IgD-negative memory B cell (primary cell): ENCODE measurements at regions not wholly inside any gene's neighbourhood (a gene's known extent, or its start where the extent isn't known, plus 50 kb on each side); places are given as distances from the start of the nearest gene placed in this dataset.
"Not testable (repeated sequence)": the region's sequence is repeated elsewhere in the genome, so short reads cannot be mapped to it uniquely, and the experiment has no call there.

Experiments
- H3K27ac Mint-ChIP-seq, 3 donors: one replicate each; pipeline ENCODE4 v1.8.0; 2020 to 2022; ENCODE audit warnings: mild to moderate bottlenecking in 3 of 3, mixed read lengths in 3 of 3, moderate library complexity in 1 of 3
- H3K27me3 Mint-ChIP-seq: one replicate; pipeline ENCODE4 v1.8.0; 2021; ENCODE audit warnings: mixed read lengths
- H3K36me3 Mint-ChIP-seq: one replicate; pipeline ENCODE4 v1.8.0; 2020; ENCODE audit warnings: mild to moderate bottlenecking, mixed read lengths
- H3K4me1 Mint-ChIP-seq, 3 donors: one replicate each; pipeline ENCODE4 v1.8.0; 2020 to 2022; ENCODE audit warnings: mixed read lengths in 3 of 3, mild to moderate bottlenecking in 1 of 3
- H3K4me3 Mint-ChIP-seq, 4 donors: one replicate each; pipeline ENCODE4 v1.8.0; 2020 to 2022; ENCODE audit warnings: mild to moderate bottlenecking in 4 of 4, mixed read lengths in 4 of 4, moderate library complexity in 3 of 4
- H3K9me3 Mint-ChIP-seq, 3 donors: one replicate each; pipeline ENCODE4 v1.8.0; 2020 to 2021; ENCODE audit warnings: mixed read lengths in 3 of 3, mild to moderate bottlenecking in 1 of 3

DNA sequence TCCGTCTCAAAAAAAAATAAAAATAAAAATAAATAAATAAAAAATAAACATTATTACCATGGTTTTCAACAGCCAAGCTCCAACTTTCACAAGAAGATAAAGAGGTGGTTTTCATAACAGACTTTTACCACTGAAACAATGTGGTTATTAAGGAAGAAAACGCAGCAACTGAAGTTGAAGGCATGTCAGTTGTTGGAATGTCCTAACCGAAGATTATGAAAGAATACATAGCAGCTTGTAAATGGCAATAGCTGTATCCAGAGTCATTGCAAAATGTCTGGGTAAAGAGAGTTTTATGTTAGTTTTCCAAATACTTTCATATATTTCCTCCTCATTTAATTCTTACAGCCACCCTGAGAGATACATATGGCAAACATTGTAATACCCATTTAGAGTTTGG lies 161.6 kb upstream of the MARCKS start:
- Mint-ChIP-seq H3K36me3 (no peaks in the 10 kb centered on the region), H3K9me3 (peaks cover 0 to 1% (median 0%) of the 10 kb centered on the region in 3 donors), H3K27ac (no peak overlapping the region), H3K4me3 (no peak overlapping the region), H3K4me1 (peaks cover 5 to 9% (median 6%) of the 10 kb centered on the region in 3 donors), H3K27me3 (no peaks in the 10 kb centered on the region)

DNA sequence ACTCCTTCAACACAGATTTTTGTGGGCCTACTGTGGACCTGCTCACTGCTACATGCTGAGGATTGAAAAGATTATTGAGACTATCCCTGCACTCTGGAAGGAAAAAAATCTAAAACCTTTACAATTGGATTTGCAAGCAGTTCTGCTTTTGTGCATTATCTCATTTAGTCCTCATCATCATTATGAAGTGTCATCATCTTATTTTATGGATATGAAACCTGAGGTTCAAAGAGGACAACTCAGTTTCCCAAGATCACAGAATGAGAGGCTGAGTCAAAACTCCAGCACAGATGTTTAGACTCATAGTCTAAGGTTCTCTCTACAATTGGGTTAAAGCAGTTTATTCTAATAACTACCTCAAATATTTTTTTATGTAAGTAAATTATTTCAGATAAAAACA lies 160.2 kb upstream of the MARCKS start:
- Mint-ChIP-seq H3K27me3 (no peaks in the 10 kb centered on the region), H3K4me3 (no peak overlapping the region), H3K27ac (no peak overlapping the region), H3K4me1 (peaks cover 4 to 6% (median 5%) of the 10 kb centered on the region in 3 donors), H3K9me3 (peaks cover 0 to 1% (median 0%) of the 10 kb centered on the region in 3 donors), H3K36me3 (no peaks in the 10 kb centered on the region)

DNA sequence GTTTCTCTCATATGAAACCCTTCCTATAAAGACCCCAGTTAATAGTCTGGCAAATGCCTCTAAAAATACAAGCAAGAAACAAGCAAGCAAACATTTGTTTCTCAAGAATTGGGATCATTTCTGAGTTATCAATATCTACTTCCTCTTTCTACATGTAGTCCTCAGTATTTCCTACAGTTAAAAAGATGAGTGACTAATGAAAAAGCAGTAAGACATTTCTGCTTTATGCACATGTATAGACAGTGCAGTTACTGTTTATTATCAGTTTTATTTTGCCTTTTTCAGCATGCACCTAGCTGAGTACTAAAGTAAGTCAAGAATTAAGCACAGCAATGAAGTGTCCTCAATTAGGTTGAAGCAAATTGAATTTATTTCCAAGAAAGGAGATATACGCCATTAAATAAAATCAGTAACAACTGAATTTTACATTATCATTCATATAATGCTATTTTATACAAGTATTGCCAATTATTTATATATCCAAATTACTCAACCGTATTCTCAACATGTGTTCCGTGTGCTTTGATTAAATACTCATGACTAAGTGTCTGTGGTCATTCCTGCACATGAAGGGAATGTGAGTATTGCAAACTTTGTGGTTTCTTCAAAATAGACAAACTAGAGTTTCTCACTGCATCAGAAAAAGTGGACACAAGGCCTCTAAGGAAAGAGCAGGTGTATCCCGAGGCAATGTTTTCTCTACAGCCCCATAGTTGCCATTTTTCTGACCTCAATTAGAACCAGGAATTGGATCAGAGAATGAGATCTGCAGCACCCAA lies 159.3 kb upstream of the MARCKS start:
- Mint-ChIP-seq H3K27ac (no peak overlapping the region), H3K9me3 (peaks cover 0 to under 1% (median 0%) of the 10 kb centered on the region in 3 donors)

DNA sequence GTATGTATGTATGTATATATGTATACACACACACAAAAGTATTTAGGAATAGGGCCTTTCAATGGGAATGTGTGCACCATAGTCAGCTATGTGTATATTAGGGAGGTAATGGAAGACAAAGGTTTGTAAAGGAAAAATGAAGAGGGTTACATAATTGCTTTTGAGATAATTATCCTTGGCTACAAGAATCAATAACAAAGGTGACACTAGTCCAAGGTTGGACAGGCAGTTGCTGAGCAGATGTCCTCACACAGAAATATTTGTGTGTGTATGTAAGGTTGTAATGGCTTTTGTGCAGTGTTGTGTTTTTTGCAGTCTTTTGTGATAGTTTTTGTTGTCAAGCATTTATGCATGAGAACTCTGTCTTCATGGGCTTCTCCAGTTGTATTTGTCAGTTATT lies 157.9 kb upstream of the MARCKS start:
- H3K36me3 Mint-ChIP-seq = no peaks in the 10 kb centered on the region
- no peak overlapping the region for H3K4me3 Mint-ChIP-seq
- no peaks in the 10 kb centered on the region for H3K9me3 Mint-ChIP-seq
- H3K27ac Mint-ChIP-seq = no peak overlapping the region
- peaks cover 4 to 6% (median 4%) of the 10 kb centered on the region in 3 donors for H3K4me1 Mint-ChIP-seq
- H3K27me3 Mint-ChIP-seq = no peaks in the 10 kb centered on the region

More for the DNA sequence above, 159.3 kb upstream of the MARCKS start:
- Mint-ChIP-seq H3K27me3 (no peaks in the 10 kb centered on the region), H3K4me3 (no peak overlapping the region), H3K36me3 (no peaks in the 10 kb centered on the region), H3K4me1 (peaks cover 4 to 6% (median 5%) of the 10 kb centered on the region in 3 donors)

DNA sequence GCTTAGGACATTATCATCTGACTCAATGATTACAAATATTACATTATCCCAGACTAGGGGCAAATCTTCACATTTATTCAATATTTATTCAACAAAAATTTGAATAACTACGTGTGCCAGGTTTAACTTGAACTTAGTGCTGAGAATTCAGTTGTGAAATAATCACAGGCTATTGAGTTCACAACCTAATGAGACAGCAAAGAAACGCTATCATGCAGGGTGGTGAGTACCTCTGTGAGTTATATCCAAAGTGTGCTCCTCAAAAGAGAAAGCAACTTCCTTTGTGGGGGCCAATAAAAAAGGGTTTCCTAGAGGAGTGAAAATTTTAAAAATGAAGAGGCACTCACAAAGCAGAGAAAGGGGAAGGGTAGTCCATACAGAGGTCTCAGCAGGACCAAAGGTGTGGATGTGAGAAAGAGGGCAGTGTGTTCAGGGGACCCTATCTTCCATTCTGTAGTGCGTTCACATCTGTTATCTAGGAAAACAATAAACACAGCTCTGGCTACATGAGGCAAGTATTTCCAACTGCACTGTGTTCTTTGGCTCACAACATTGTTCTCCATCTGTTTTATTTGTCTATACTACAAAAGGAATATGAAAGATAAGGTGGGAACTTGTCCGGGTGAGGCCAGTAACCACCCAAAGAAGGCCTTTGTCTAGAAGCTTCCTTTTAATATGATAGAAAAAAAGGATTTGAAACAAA lies 155.4 kb upstream of the MARCKS start:
- no peaks in the 10 kb centered on the region for H3K9me3 Mint-ChIP-seq
- no peaks in the 10 kb centered on the region for H3K27me3 Mint-ChIP-seq
- H3K36me3 Mint-ChIP-seq = no peaks in the 10 kb centered on the region
- no peak overlapping the region for H3K27ac Mint-ChIP-seq
- no peak overlapping the region for H3K4me3 Mint-ChIP-seq
- H3K4me1 Mint-ChIP-seq = peaks cover 4 to 6% (median 4%) of the 10 kb centered on the region in 3 donors

DNA sequence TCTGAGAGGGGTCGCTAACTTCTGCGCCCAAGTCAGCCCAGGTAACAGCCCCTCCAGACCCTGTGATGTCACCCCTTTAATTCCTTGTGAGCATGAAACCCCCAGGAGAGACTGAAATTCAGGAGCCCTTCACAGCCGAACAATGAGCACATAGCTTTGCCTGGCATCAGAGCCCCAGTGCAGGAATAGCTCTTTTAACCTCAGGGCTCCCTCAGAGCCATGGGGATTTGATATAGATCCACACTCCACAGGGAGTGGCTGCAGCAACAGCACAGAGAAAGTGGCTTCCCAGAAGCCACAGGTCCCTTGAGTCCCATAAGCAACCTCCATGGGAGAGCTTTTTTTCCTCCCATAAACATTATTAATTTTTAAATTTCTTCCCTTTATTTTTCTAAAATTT lies 150.0 kb upstream of the MARCKS start:
- Mint-ChIP-seq H3K27me3 (no peaks in the 10 kb centered on the region), H3K9me3 (no peaks in the 10 kb centered on the region), H3K36me3 (no peaks in the 10 kb centered on the region), H3K4me3 (no peak overlapping the region), H3K4me1 (no peaks in the 10 kb centered on the region), H3K27ac (no peak overlapping the region)

DNA sequence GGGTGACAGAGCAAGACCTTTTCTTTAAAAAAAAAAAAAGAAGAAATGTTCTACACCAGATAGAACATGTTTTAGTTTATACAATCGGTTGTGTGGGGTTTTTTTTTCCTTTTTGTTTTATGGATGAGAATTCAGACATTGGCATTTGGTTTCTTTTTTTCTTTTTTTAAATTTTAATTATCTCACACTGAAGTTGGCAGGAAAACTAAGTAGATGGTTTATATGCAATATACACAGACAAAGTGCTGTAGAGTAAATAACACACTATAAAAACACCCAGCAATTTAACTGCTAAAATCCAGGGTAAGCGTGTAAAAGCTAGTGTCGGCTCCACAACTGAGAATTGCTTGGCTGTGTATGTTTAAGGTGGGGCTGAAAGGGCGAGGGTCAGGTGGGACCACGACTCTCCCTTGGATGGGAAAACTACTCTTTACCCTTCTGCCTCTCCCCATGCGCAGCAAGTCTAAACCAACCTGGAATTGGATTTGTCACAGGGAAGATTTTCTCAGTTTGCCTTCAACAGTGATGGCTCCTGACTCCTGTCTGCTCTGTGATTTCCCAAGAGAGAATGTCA lies 147.1 kb upstream of the MARCKS start:
- no peaks in the 10 kb centered on the region for H3K27me3 Mint-ChIP-seq
- no peaks in the 10 kb centered on the region for H3K36me3 Mint-ChIP-seq
- no peak overlapping the region for H3K27ac Mint-ChIP-seq
- no peaks in the 10 kb centered on the region for H3K4me1 Mint-ChIP-seq
- no peaks in the 10 kb centered on the region for H3K9me3 Mint-ChIP-seq
- H3K4me3 Mint-ChIP-seq = no peak overlapping the region

DNA sequence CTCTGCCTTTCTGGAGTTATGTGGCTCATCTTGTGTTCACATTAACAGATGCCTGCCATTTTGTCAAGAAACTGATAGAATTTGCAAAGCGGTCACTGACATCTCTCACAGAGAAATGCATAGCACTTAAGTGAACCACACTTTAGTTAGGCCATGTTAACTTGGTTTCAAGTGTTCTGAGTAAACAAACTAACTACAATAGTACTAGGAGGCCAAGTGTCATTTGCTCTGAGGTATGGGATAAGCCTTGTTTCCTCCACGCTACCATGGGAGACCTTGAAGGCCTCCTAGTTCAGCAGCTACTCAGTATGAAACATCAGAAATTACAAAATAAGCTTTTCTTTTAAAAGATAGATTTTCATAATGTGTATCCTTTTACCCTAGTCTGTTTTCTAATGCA lies 143.5 kb upstream of the MARCKS start:
- no peak overlapping the region for H3K27ac Mint-ChIP-seq
- H3K4me1 Mint-ChIP-seq = peaks cover 0 to 4% (median 3%) of the 10 kb centered on the region in 3 donors
- H3K27me3 Mint-ChIP-seq = no peaks in the 10 kb centered on the region
- H3K9me3 Mint-ChIP-seq = no peaks in the 10 kb centered on the region
- H3K36me3 Mint-ChIP-seq = no peaks in the 10 kb centered on the region
- H3K4me3 Mint-ChIP-seq = no peak overlapping the region

DNA sequence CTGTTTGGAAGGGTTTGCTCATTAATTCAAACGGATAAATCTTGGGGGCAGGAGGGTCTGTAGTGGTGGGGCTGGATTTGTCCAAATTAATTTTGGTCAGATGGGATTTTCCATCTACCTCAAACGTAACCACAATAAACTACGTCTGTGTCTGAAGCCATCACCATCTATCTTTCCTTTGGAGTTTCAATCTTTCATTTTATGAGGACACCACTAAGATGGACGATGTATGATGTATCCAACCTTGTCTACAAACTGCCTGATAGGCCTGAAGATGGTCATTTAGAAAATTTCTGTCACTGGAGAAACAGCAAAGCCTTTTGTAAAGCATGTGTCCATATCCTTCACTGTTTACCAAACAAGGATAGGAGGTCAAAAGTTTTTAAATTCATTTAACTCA lies 138.6 kb upstream of the MARCKS start:
- Mint-ChIP-seq H3K9me3 (no peaks in the 10 kb centered on the region), H3K36me3 (no peaks in the 10 kb centered on the region), H3K27me3 (no peaks in the 10 kb centered on the region), H3K4me3 (no peak overlapping the region), H3K4me1 (peaks cover 0 to 11% (median 3%) of the 10 kb centered on the region in 3 donors), H3K27ac (no peak overlapping the region)

DNA sequence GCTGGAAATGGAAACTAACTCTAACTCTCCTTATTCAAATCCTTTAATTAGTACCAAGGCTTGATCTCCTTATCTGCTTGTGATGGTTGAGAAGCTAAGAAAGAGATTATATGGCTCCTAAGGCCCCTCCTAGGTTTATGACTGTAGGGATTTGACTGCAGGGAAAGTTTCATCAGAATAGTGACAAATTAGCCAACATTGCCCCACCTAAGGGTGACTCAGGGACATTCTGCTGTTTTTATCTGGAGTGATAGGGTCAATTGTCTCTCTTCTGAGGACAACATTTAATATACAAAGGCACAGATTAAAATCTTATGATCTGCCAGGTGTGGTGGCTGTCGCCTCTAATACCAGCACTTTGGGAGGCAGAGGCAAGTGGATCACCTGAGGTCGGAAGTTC lies 138.1 kb upstream of the MARCKS start:
- no peak overlapping the region for H3K27ac Mint-ChIP-seq
- no peaks in the 10 kb centered on the region for H3K27me3 Mint-ChIP-seq
- peaks cover 0 to 11% (median 3%) of the 10 kb centered on the region in 3 donors for H3K4me1 Mint-ChIP-seq
- H3K36me3 Mint-ChIP-seq = no peaks in the 10 kb centered on the region
- no peaks in the 10 kb centered on the region for H3K9me3 Mint-ChIP-seq
- H3K4me3 Mint-ChIP-seq = peak overlapping the region in 2 of 4 donors; percentile 12 to 21

DNA sequence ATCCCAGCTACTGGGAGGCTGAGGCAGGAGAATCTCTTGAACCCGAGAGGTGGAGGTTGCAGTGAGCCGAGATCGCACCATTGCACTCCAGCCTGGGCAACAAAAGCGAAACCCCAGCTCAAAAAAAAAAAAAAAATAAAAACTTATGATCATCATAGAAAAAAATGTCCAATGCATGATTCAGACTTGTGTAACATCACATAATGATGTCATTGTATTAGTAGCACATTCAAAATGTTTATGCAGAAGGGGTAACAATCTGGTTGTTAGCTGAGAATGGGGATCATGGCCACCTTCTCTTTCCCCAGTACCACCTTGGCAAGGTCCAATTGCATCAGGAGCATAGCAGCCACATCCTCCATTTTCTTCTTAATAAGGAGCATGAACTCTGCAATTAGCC lies 137.6 kb upstream of the MARCKS start:
- Mint-ChIP-seq H3K4me1 (peaks cover under 1 to 11% (median 3%) of the 10 kb centered on the region in 3 donors), H3K4me3 (peak overlapping the region in 2 of 4 donors; percentile 12 to 21), H3K9me3 (no peaks in the 10 kb centered on the region), H3K27me3 (no peaks in the 10 kb centered on the region), H3K36me3 (no peaks in the 10 kb centered on the region), H3K27ac (no peak overlapping the region)

DNA sequence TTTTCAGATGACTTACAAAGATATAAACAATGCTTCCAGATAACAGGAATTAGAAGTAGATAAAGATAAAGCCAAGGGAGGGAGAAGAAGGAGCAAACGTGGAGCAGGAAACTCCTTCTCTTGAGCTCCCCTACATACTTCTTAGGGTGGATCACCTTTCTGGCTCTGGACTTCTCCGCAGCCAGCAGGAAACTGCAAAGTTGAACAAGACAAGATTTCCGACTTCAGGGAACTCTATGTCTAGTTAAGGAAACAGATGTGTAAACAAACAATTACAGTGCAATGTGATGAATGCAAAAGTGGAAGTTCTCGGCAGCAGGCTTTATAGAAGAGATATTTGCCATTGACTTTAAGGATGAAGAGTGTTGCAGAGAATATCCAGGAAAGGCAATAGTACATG lies 134.0 kb upstream of the MARCKS start:
- Mint-ChIP-seq H3K9me3 (no peaks in the 10 kb centered on the region), H3K36me3 (no peaks in the 10 kb centered on the region), H3K4me1 (peaks cover 3 to 15% (median 5%) of the 10 kb centered on the region in 3 donors), H3K27ac (no peak overlapping the region), H3K4me3 (no peak overlapping the region), H3K27me3 (no peaks in the 10 kb centered on the region)

DNA sequence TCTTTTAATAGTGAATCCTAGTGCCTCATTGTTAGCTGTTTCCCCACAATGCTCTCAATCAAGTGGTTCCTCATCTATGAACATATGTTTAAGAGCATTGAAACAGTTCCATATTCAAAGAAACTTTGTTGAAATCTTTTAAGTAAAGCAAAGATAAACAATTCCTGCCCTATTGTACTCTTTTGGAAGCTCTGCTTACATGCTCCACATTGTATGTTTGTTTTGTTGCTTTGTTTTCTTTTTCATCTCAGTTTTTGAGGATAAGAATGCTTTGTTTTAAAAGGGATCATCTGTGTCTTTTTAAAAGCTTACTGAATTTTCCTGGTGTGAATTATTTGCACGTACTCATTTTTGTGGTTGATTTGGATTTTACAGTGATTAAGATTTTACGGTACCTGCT lies 132.2 kb upstream of the MARCKS start:
- H3K27ac Mint-ChIP-seq = peak overlapping the region in 1 of 3 donors; percentile 83
- not testable (repeated sequence) for H3K9me3 Mint-ChIP-seq, H3K36me3 Mint-ChIP-seq, H3K4me3 Mint-ChIP-seq, H3K27me3 Mint-ChIP-seq, H3K4me1 Mint-ChIP-seq

DNA sequence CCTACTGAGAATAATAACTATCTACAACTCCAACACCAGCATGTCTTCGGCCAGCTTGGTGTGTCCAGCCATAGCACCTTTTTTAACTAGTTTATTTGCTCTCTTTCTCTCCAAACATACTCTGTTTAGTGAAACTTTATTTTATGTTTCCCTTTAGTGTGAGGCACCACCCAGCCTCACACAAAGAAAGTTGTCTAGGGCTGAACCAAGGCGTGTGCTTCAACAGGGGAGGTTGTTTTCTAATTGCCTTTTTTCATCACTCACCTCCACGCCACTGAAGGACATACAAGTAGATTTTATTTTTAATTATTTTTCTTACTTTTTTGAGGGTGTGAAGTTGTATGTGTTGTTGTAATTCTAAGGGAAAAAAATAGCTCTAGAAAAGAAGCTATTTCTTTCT lies 125.6 kb upstream of the MARCKS start:
- peaks cover 4 to 9% (median 6%) of the 10 kb centered on the region in 3 donors for H3K4me1 Mint-ChIP-seq
- H3K36me3 Mint-ChIP-seq = no peaks in the 10 kb centered on the region
- H3K27me3 Mint-ChIP-seq = no peaks in the 10 kb centered on the region
- no peak overlapping the region for H3K27ac Mint-ChIP-seq
- H3K4me3 Mint-ChIP-seq = no peak overlapping the region
- H3K9me3 Mint-ChIP-seq = peaks cover 0 to 4% (median 0%) of the 10 kb centered on the region in 3 donors

DNA sequence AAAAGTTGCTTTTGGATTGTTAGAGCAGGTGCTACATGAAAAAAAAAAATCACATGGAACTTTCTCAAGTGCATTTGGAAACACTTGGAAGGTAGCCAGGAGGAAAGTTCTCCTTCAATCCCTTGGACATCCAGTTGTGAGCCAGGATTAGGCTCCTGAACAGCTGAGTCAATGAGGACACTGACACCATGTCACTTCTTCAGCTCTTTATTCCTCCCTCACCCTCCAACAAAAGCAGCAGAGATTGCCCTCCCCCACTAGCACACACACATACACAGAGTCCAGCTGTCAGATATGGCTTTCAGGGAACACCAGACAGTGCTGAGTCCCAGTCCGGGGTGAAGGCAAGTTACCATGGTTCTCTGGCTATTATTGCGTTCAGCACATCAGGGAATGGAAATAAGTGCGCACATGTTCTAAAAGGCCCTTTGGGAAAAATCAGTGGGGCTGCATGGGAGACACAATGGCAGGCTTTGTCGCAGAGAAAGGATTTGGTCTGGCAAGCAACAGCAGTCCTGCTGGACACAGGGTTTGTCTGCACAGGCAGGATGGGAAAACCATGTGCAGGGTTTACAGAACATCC lies 124.7 kb upstream of the MARCKS start:
- Mint-ChIP-seq H3K27ac (no peak overlapping the region), H3K9me3 (peaks cover 0 to 4% (median 0%) of the 10 kb centered on the region in 3 donors), H3K36me3 (no peaks in the 10 kb centered on the region), H3K4me1 (peaks cover 4 to 9% (median 5%) of the 10 kb centered on the region in 3 donors), H3K27me3 (no peaks in the 10 kb centered on the region), H3K4me3 (no peak overlapping the region)
